Ishikawa (cell line): ENCODE measurements at regions not wholly inside any gene's neighbourhood (a gene's known extent, or its start where the extent isn't known, plus 50 kb on each side); places are given as distances from the start of the nearest gene placed in this dataset.

Source experiments
- EGR1 ChIP-seq: IDR thresholded peaks from 2 replicates; pipeline ENCODE4 v1.6.1; 2012
- EP300 ChIP-seq: IDR thresholded peaks from 2 replicates; pipeline ENCODE4 v1.6.1; 2012; ENCODE audit warnings: borderline replicate concordance
- FOXM1 ChIP-seq: IDR thresholded peaks from 2 replicates; pipeline ENCODE4 v1.6.1; 2012; ENCODE audit warnings: low read depth, borderline replicate concordance
- RAD21 ChIP-seq: IDR thresholded peaks from 2 replicates; pipeline ENCODE4 v1.6.1; 2012; ENCODE audit warnings: low read depth
- TAF1 ChIP-seq: IDR thresholded peaks from 2 replicates; pipeline ENCODE4 v1.6.1; 2012; ENCODE audit warnings: low read depth, mild to moderate bottlenecking
- TEAD4 ChIP-seq: IDR thresholded peaks from 2 replicates; pipeline ENCODE4 v1.6.1; 2012
- YY1 ChIP-seq: IDR thresholded peaks from 2 replicates; pipeline ENCODE4 v1.6.1; 2012; ENCODE audit warnings: low read depth
- TF ChIP-seq, protein P1 (sequence below): IDR thresholded peaks from 2 replicates; pipeline ENCODE4 v1.6.1; 2012

DNA sequence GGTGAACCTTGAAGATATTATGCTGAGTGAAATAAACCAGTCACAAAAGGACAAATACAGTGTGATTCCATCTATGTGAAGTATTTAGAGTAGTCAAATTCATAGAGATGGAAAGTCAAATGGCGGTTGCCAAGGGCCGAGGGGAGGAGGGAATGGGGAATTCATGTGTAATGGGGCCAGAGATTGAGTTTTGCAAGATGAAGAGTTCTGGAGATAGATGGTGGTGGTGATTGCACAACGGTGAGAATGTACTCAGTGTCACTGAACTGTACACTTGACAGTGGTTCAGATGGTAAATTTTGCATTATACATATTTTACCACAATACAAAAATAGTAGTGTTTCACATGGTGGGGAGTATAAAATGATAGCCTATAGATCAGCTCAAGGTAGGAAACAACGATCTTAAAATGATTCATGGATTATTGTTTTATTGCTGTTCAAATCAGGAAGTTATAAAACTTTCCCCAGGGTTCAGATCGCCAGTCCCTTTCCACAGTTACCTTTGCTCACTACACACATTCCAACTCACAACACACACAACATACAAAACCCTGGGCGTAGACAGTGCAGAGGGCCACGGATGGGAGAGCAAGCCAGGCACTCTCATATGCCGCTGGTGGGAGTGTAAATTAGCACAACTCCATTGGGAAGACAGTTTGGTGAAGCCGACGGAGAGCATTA, 219.9 kb downstream of the ZIC5 start:
- no peak for TF ChIP-seq EGR1
- no peak for TF ChIP-seq TEAD4
- TF ChIP-seq RAD21, result no peak
- no peak for TF ChIP-seq TAF1
- TF ChIP-seq YY1, result no peak
- TF ChIP-seq FOXM1, result no peak
- TF ChIP-seq EP300, result no peak
- TF ChIP-seq, protein P1, sequence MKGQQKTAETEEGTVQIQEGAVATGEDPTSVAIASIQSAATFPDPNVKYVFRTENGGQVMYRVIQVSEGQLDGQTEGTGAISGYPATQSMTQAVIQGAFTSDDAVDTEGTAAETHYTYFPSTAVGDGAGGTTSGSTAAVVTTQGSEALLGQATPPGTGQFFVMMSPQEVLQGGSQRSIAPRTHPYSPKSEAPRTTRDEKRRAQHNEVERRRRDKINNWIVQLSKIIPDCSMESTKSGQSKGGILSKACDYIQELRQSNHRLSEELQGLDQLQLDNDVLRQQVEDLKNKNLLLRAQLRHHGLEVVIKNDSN, result no peak
